HEK293T (cell line): ENCODE measurements at regions not wholly inside any gene's neighbourhood (a gene's known extent, or its start where the extent isn't known, plus 50 kb on each side); places are given as distances from the start of the nearest gene placed in this dataset.

Source experiments
- CTCF ChIA-PET: fragments of 350-600 bp; formaldehyde crosslinking; extraction: SDS; loops from one replicate; lab custom pipeline; 2021; ENCODE audit warnings: antibody characterized with exemption, inconsistent platforms; lab: Yijun Ruan, JAX
- POLR2A ChIA-PET: fragments of 350-600 bp; formaldehyde crosslinking; extraction: SDS; loops from one replicate; lab custom pipeline; 2020; ENCODE audit warnings: antibody characterized with exemption, inconsistent platforms; lab: Yijun Ruan, JAX
- DNase-seq: peaks from one replicate; pipeline ENCODE4 v3.0.0; 2012; ENCODE audit warnings: mixed read lengths; ENCODE audit errors: extremely low spot score
- ARNT ChIP-seq: fragments of 450-650 bp; IDR thresholded peaks from 2 replicates; pipeline ENCODE4 v1.6.1; 2017; ENCODE audit warnings: mild to moderate bottlenecking
- BHLHE40 ChIP-seq: fragments of 450-650 bp; IDR thresholded peaks from 2 replicates; pipeline ENCODE4 v1.6.1; 2016; ENCODE audit warnings: mild to moderate bottlenecking, moderate library complexity, borderline replicate concordance
- CTBP1 ChIP-seq: fragments of 450-650 bp; IDR thresholded peaks from 2 replicates; pipeline ENCODE4 v1.6.1; 2016; ENCODE audit warnings: borderline replicate concordance
- ELF4 ChIP-seq: fragments of 450-650 bp; IDR thresholded peaks from 2 replicates; pipeline ENCODE4 v1.6.1; 2017; ENCODE audit warnings: antibody characterized with exemption
- FOXA1 ChIP-seq: fragments of 450-650 bp; IDR thresholded peaks from 2 replicates; pipeline ENCODE4 v1.6.1; 2016; ENCODE audit warnings: mild to moderate bottlenecking
- FOXK2 ChIP-seq: fragments of 450-650 bp; IDR thresholded peaks from 2 replicates; pipeline ENCODE4 v1.6.1; 2016; ENCODE audit warnings: mild to moderate bottlenecking
- FOXM1 ChIP-seq: fragments of 450-650 bp; IDR thresholded peaks from 2 replicates; pipeline ENCODE4 v1.6.1; 2017; ENCODE audit warnings: mild to moderate bottlenecking, borderline replicate concordance
- HDGF ChIP-seq: fragments of 450-650 bp; IDR thresholded peaks from 2 replicates; pipeline ENCODE4 v1.6.1; 2017; ENCODE audit warnings: antibody characterized with exemption, borderline replicate concordance
- L3MBTL2 ChIP-seq: fragments of 450-650 bp; conservative IDR thresholded peaks from 2 replicates; pipeline ENCODE4 v1.6.1; 2016; ENCODE audit warnings: mild to moderate bottlenecking
- LEF1 ChIP-seq: fragments of 450-650 bp; IDR thresholded peaks from 2 replicates; pipeline ENCODE4 v1.6.1; 2017; ENCODE audit warnings: mild to moderate bottlenecking, borderline replicate concordance
- NFRKB ChIP-seq: fragments of 450-650 bp; IDR thresholded peaks from 2 replicates; pipeline ENCODE4 v1.6.1; 2016; ENCODE audit warnings: mild to moderate bottlenecking, moderate library complexity
- SP1 ChIP-seq: fragments of 450-650 bp; IDR thresholded peaks from 2 replicates; pipeline ENCODE4 v1.6.1; 2017
- SUZ12 ChIP-seq: fragments of 450-650 bp; IDR thresholded peaks from 2 replicates; pipeline ENCODE4 v1.6.1; 2016; ENCODE audit warnings: mild to moderate bottlenecking
- TARDBP ChIP-seq: fragments of 450-650 bp; IDR thresholded peaks from 2 replicates; pipeline ENCODE4 v1.6.1; 2016
- ZNF384 ChIP-seq: fragments of 450-650 bp; IDR thresholded peaks from 2 replicates; pipeline ENCODE4 v1.6.1; 2016
- TF ChIP-seq, protein P1 (sequence below): fragments of 450-650 bp; IDR thresholded peaks from 2 replicates; pipeline ENCODE4 v1.6.1; 2016

DNA sequence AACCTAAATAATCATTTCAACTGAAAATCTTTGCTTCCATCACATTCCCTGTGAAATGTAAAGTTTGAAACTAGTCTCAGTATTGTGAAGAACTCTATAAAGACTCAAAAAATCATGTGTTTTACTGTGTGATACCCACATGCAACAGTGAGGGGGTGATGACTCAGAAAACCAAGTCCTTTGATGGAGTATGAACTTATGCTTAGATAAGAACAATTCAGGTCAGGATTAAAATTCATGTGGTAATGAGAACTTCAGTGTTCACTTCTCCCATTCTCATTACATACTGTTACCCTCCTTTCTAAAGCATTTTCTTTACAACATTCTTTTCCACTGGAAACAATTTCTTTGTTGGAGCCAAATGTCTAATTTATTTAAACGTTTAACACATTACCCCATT, 360.2 kb downstream of the FSIP2 start:
- TF ChIP-seq CTBP1 (no peak), NFRKB (no peak), L3MBTL2 (no peak), FOXA1 (no peak), BHLHE40 (no peak), SUZ12 (no peak), HDGF (no peak), LEF1 (no peak), FOXK2 (no peak), ZNF384 (no peak), TARDBP (no peak), ARNT (no peak), FOXM1 (no peak), SP1 (no peak), ELF4 (no peak)
- TF ChIP-seq, protein P1, sequence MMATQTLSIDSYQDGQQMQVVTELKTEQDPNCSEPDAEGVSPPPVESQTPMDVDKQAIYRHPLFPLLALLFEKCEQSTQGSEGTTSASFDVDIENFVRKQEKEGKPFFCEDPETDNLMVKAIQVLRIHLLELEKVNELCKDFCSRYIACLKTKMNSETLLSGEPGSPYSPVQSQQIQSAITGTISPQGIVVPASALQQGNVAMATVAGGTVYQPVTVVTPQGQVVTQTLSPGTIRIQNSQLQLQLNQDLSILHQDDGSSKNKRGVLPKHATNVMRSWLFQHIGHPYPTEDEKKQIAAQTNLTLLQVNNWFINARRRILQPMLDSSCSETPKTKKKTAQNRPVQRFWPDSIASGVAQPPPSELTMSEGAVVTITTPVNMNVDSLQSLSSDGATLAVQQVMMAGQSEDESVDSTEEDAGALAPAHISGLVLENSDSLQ = no peak
- POLR2A ChIA-PET = no interaction called here

DNA sequence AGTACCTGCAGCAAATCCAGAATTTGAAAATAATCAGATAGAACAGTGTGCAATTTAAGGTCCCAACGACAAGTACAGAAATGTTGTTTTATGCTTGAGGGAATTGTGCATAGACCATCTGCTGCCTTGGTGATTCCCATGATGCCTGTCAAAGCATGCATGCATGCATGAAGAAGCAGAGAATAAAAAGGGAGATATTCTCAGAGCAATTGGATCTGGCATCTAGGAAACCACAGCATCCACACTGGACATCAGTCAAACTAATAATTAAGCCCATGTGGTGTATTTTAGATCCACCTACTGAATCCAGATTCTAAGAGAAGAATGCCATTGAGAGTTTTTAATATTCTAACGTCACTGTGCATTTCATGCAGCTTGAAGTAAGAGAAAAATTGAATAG, 361.2 kb downstream of the FSIP2 start:
- TF ChIP-seq SP1 = no peak
- TF ChIP-seq BHLHE40 = no peak
- no peak for TF ChIP-seq NFRKB
- TF ChIP-seq ZNF384 = no peak
- no peak for TF ChIP-seq HDGF
- no peak for TF ChIP-seq FOXK2
- TF ChIP-seq ELF4 = no peak
- no peak for TF ChIP-seq L3MBTL2
- TF ChIP-seq CTBP1 = no peak
- TF ChIP-seq LEF1 = no peak
- TF ChIP-seq FOXM1 = no peak
- TF ChIP-seq TARDBP = no peak
- DNase-seq = no peak
- CTCF ChIA-PET = no interaction called here
- POLR2A ChIA-PET = no interaction called here

More for the DNA sequence above, 360.2 kb downstream of the FSIP2 start:
- CTCF ChIA-PET = no interaction called here
- no peak for DNase-seq

DNA sequence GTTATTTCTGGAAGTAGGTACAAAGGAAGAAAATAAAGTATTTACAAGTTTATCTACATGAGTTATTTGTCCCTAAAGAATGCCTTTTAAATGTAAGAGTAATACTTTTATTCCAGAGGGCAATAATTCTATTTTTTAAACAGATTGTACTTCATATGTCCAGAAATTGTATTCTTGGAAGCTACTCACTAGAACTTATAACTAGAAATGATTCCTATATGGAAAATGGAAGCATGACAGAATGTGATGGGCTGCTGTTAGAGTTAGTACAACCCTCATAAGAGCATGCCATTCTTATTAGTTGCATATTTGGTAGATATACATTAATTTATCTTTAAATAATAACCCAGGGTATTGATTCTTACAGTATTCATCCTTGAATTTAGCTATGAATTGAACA, 362.0 kb downstream of the FSIP2 start:
- CTCF ChIA-PET = interaction anchor here (0.6 kb wide), 1 partner anchor 73 kb away, joined by 3 read pairs; no protein-coding TSS in a partner anchor
- TF ChIP-seq FOXA1 (no peak), ZNF384 (no peak), LEF1 (no peak), BHLHE40 (no peak), ARNT (no peak), SP1 (no peak), L3MBTL2 (no peak), CTBP1 (no peak), SUZ12 (no peak), TARDBP (no peak), FOXK2 (no peak), ELF4 (no peak), NFRKB (no peak), FOXM1 (no peak), HDGF (no peak)
- TF ChIP-seq, protein P1 = no peak
- no peak for DNase-seq
- POLR2A ChIA-PET = no interaction called here

DNA sequence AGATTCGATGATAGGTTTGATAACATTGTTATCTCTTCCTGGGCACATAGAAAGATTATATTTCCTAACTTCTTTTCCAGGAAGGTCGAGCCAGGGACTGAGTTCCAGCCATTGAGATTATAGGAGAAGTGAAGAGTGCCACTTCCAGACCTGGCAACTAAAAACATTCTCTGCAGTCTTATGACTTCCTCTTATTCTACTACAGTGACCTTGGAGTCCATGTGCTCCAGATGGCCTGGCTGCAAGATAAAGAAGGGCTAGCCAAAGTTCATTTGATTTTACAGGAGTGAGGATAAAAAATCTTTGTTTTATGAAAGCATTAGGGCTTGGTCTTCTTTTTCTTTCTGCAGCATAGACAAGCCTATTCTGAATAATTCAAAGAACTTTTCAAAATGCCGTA, 363.0 kb downstream of the FSIP2 start:
- no peak for DNase-seq
- POLR2A ChIA-PET = no interaction called here
- CTCF ChIA-PET = no interaction called here
- TF ChIP-seq TARDBP = no peak
- no peak for TF ChIP-seq LEF1

DNA sequence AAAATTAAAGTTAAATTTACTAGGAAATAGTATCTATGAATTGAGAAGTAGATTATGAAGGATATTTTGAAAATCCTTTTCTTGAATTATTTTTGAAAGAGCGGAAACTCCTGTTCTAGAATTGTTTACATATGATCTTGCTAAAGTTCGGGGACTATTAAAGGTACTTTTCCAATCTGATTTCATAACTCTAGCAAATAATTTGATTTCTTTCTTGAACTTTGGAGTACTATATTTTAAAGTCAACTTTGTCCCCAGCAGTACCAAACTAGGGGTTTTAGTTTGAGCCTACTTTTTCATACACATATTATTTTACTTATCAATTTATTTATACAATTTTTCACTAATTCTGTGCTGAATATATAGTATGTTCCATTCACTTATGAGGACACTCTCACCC, 364.7 kb downstream of the FSIP2 start:
- CTCF ChIA-PET = no interaction called here

DNA sequence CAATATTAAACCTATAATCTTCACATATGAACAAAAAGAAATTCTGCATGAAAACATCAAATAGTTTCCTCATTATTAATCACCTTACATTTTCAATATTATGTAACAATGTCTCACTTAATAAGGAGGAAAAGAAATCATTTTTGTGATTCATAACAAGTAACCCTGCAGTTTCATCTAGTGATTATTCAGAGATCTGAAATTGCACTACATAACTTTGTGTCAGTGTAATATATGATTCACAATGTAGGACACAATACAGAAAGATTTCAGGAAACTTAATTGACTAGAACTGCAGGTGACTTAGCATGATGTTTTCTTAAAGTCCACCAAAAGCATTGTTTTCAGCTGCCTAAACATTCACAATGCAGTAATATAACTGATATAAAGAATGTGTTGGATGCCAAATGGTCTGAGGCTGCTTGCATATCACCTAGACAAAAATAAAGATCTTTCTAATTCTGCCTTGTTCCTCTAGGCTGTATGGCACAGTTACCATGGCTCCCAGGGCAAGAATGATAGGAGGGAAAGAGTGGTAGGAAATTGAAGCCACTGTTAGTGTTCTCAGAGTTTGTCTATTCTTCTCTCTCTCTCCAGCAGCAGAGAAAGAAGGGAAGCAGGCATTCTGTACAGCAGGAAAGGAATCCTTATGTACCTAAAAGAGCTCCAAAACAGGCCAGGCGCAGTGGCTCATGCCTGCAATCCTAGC, 366.6 kb downstream of the FSIP2 start:
- ChIA-PET CTCF (no interaction called here), POLR2A (no interaction called here)
- no peak for DNase-seq
- TF ChIP-seq ARNT = no peak
- TF ChIP-seq ELF4 = no peak
- TF ChIP-seq, protein P1 = no peak

More for the DNA sequence above, 364.7 kb downstream of the FSIP2 start:
- TF ChIP-seq LEF1 = no peak
- no peak for TF ChIP-seq SUZ12
- no peak for TF ChIP-seq FOXA1
- no peak for DNase-seq
- POLR2A ChIA-PET = no interaction called here

DNA sequence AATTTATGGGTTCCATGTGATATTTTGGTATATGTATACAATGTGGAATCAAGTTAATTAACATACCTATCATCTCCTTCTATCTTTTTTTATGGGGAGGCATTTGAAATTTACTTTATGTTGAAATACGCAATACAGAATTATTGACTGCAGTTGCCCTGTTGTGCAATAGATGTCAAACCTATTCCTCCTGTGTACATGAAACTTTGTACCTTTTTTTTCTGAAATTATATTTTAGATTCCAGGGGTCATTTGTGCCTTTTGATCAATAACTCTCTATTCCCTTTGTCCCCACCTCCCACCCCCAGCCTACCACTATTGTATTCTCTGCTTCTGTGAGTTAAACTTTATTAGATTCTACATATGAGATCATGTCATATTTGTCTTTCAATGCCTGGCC, 369.9 kb downstream of the FSIP2 start:
- ChIA-PET POLR2A (no interaction called here), CTCF (no interaction called here)
- DNase-seq = no peak
- TF ChIP-seq TARDBP (no peak), ARNT (no peak), FOXM1 (no peak), ZNF384 (no peak), LEF1 (no peak), FOXK2 (no peak), ELF4 (no peak), HDGF (no peak), L3MBTL2 (no peak)
- TF ChIP-seq, protein P1 = no peak
